NCI-H128 (cell line): ENCODE measurements at regions not wholly inside any gene's neighbourhood (a gene's known extent, or its start where the extent isn't known, plus 50 kb on each side); places are given as distances from the start of the nearest gene placed in this dataset.

Experiments used
- DNase-seq: peaks from one replicate; lab custom pipeline; 2025; ENCODE audit not compliant: unreplicated experiment; lab: John Stamatoyannopoulos, UW

DNA sequence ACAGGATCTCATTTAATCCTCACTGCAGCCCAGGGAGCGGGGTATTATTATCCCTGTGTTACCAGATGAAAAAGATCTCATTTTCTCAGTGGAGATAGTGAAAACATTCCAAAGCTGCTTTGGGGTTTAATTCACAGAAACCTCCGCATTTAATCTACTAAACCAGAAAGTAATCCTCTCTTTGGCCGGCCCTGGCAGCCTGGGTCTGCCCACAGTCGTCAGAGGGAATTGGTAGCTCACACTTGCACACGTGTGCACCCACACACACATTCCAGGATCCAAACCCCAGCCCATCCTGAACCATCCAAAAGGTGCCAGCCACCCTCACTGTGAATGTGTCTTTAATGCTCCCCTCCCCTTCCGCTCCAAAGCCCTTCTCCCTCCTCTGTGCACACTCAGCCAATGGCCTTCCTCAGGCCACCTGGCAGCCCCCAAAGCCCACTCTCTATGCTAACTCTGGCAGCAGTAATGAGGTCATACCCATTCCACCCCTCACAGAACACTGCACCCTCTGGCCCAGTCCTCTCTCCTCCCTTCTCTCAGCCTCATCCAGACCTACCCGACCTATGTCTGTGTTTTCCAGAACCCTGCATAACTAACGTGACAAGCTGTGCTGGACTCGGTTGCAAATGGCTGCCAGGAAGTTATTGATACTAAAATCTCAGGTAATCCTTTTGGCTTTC lies 466.2 kb downstream of the SOX6 start:
- no peak for DNase-seq

GRCh38 chr11:15893080-15893492 lies 463.3 kb downstream of the SOX6 start:
- DNase-seq = no peak

- DNase-seq = no peak
These were observed 460.3 kb downstream of the SOX6 start for GRCh38 chr11:15896026-15896425.

GRCh38 chr11:15896530-15896929 lies 459.8 kb downstream of the SOX6 start:
- no peak for DNase-seq

- no peak for DNase-seq
These were observed 459.0 kb downstream of the SOX6 start for GRCh38 chr11:15897211-15897960.

GRCh38 chr11:15901054-15901453 lies 455.3 kb downstream of the SOX6 start:
- DNase-seq = no peak

GRCh38 chr11:15901790-15902189 lies 454.6 kb downstream of the SOX6 start:
- DNase-seq = no peak

GRCh38 chr11:15903246-15903645 lies 453.1 kb downstream of the SOX6 start:
- DNase-seq = no peak

GRCh38 chr11:15905366-15906104 lies 450.8 kb downstream of the SOX6 start:
- DNase-seq = no peak

GRCh38 chr11:15906481-15907035 lies 449.8 kb downstream of the SOX6 start:
- DNase-seq = no peak

DNA sequence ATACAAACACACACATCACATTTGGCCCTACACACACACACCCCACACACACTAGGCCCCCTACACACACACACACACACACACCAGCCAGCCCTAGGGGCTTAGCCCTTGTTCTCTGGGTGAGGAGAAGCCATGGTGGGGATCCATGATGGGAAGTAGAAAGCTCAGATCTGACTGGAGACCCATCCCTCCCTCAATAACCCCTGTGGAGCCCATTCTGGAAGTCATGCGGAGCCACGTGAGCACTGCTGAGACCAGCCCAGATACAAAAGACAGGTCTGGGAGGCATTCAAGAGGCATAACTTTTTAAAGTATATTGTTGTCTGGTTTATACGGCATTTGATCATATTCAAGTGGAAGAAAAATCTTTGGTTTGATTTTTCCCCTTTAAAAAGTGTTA lies 448.5 kb downstream of the SOX6 start:
- DNase-seq = no peak

DNA sequence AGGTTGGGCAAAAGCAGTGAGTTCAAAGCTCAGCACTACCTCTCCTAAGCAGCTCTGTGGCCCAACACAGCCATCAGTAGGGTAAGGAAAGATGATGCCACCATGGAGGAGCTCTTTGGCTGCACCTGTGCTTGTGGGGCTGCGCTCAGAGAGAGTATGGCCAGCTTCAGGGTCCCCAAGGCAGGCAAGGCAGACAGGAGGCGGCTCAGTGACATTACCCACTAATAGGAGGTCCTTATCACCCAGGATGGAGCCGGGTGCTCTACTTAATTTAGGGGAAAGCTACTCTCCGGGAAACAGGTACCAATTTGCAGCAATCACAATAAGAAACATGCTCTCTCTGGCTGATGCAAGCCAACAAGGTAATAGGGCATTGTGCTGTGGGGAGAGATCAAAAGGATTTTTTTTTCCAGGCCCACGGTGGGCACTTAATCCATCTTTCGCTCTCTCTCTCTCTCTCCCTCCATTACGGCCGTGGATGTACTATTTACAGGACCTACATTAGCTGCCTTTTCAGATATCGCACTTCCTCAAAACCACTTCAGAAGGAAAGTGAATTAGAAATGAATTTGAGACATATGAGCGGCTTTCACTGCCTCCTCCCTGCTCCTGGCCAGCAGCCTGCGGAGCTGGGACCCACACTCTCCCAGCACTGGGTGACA lies 446.3 kb downstream of the SOX6 start:
- no peak for DNase-seq

DNA sequence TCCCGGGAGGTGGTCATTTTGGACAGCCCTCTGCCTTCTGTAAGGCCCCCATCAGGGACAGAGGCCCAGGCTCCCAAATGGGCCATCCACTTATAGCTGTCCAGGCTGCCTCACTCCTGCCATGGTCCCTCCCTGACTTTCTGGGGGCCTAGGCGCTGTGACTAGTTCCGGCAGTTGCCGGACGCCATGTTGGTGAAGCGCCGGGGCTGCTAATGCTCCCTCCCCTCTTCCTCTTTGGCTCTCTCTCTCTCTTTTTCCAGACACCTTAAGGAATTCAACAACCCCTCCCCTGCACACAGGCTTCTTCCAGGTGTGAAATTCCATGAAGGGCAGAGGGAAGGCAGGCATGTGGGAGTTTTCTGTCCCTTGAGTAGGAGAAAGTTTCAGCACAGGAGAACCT lies 445.6 kb downstream of the SOX6 start:
- no peak for DNase-seq

DNA sequence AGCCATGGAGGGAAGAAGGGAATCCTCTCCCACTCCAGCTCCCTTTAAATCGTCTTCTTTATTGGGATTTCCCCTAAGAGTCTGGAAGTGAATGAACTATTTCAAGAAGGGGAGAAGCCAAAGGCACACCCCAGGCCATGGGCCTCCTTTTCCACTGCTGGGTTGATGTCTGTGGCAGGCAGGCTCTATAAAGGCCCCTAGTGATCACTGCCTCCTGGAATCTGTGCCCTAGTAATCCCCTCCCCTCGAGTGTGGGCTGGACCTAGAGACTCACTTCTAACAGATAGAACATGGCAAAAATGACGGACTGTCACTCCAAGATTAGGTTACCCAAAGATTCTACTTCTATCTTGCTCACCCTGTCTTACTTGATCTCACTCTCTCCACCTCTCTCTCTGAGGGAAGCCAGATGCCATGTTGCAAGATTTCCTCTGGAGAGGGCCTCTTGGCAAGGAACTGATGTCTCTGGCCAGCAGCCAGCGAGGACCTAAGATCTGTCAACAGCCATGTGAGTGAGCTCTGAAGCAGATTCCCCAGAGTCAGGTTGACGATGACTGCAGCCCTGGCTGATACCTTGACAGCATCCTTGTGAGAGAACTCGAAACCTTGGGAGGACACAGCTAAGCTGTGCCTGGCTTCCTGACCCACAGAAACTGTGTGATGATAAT lies 444.8 kb downstream of the SOX6 start:
- no peak for DNase-seq

- DNase-seq = no peak
These were observed 444.1 kb downstream of the SOX6 start for GRCh38 chr11:15912291-15912690.

DNA sequence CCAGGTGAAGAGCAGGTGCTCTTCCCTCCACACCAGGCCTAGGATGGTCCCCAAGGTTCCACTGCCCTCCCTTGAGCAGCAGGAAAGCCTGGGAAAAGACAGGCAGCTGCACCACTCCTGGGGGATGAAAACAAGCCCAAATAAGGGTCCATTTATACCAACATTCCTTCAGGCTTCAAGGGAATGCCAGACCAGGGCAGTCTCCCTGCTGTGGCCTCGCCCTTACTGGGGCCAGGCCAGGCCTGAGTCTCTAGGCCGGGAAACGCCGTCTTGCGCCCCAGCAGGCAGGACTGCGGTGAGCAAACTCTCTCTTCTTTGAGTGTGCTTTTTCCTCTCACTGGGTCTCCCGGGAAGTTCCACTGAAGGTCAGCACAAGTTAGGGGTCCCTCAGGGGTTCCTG lies 443.5 kb downstream of the SOX6 start:
- DNase-seq = no peak

GRCh38 chr11:15913261-15913660 lies 443.1 kb downstream of the SOX6 start:
- DNase-seq = no peak
